Esophagus muscularis mucosa (tissue), 3 donors: ENCODE measurements at regions not wholly inside any gene's neighbourhood (a gene's known extent, or its start where the extent isn't known, plus 50 kb on each side); places are given as distances from the start of the nearest gene placed in this dataset.

Source experiments
- CTCF ChIP-seq, 3 experiments: fragments of 200-600 bp in 2 of 3; fragments of 450-650 bp in 1 of 3; sonication (generic) in 2 of 3; IDR thresholded peaks; one replicate each; pipeline ENCODE4 v1.5.1; 2017 to 2019; ENCODE audit warnings: antibody characterized with exemption in 3 of 3, mild to moderate bottlenecking in 2 of 3, moderate library complexity in 1 of 3
- POLR2AphosphoS5 ChIP-seq, 2 donors: sonication (generic); formaldehyde crosslinking; IDR thresholded peaks; one replicate each; pipeline ENCODE4 v1.6.1; 2017; ENCODE audit warnings: antibody characterized with exemption in 2 of 2

- no peak for TF ChIP-seq CTCF (IDR thresholded peaks at IDR 0.05)
- no peak for TF ChIP-seq POLR2AphosphoS5 (IDR thresholded peaks at IDR 0.05)
Observed at GRCh38 chr16:26969589-26970231, 97.0 kb upstream of the C16orf82 start.
